ENCODE measurements at regions not wholly inside any gene's neighbourhood (a gene's known extent, or its start where the extent isn't known, plus 50 kb on each side); places are given as distances from the start of the nearest gene placed in this dataset.

- no peak for TF ChIP-seq CTCF (IDR thresholded peaks at IDR 0.05)
- TF ChIP-seq POLR2A (IDR thresholded peaks at IDR 0.05) = no peak
- no peak for TF ChIP-seq POLR2AphosphoS5 (IDR thresholded peaks at IDR 0.05; ENCODE audit: insufficient read depth in 1 of 2, low read depth in 1 of 2)
These were observed 294.5 kb upstream of the NT5C1B start for GRCh38 chr2:18883616-18884456.

Data from vagina (tissue), 2 donors.